IMR-90 (cell line): ENCODE measurements at regions not wholly inside any gene's neighbourhood (a gene's known extent, or its start where the extent isn't known, plus 50 kb on each side); places are given as distances from the start of the nearest gene placed in this dataset.

Experiments used
- ATAC-seq: fragments of 200-7000 bp; cut with Tn5 transposase; 2 replicates; pipeline ENCODE4 v1.9.1; 2020; ENCODE audit warnings: low read depth, mild to moderate bottlenecking, moderate library complexity
- BruUV-seq: library from RNA; stranded (reverse); fragments of 400-500 nt; replicated peaks from 2 replicates; lab custom pipeline; 2021; lab: Mats Ljungman, UMichigan
- CTCF ChIA-PET: fragments of 300-600 bp; formaldehyde crosslinking; extraction: SDS; loops from one replicate; lab custom pipeline; 2021; ENCODE audit warnings: antibody characterized with exemption; lab: Yijun Ruan, JAX
- POLR2A ChIA-PET: fragments of 300-600 bp; sonication (Branson Sonifier 250); formaldehyde crosslinking; loops from one replicate; lab custom pipeline; 2022; ENCODE audit warnings: antibody characterized with exemption; ENCODE audit not compliant: unreplicated experiment; lab: Charles Lee
- DNase-seq: peaks from one replicate; pipeline ENCODE4 v3.0.0; 2013
- H2AFZ ChIP-seq: replicated peaks from 2 replicates; pipeline ENCODE3; 2013; ENCODE audit warnings: low read length, mild to moderate bottlenecking; ENCODE audit not compliant: poor library complexity
- H2AK5ac ChIP-seq: 2 replicates; pipeline ENCODE4 v1.6.1; 2013; ENCODE audit warnings: low read depth, low read length, inconsistent platforms
- H2AK9ac ChIP-seq: replicated peaks from 2 replicates; pipeline ENCODE3; 2013; ENCODE audit warnings: mild to moderate bottlenecking, low read depth, low read length, moderate library complexity; ENCODE audit not compliant: poor library complexity
- H2BK120ac ChIP-seq: 2 replicates; pipeline ENCODE4 v1.6.1; 2013; ENCODE audit warnings: low read depth, low read length, inconsistent platforms
- H2BK15ac ChIP-seq: 3 replicates; pipeline ENCODE4 v1.6.1; 2013; ENCODE audit warnings: low read depth, low read length, inconsistent platforms
- H2BK20ac ChIP-seq: 2 replicates; pipeline ENCODE4 v1.6.1; 2013; ENCODE audit warnings: low read depth, mild to moderate bottlenecking, inconsistent platforms, low read length, moderate library complexity
- H2BK5ac ChIP-seq: 2 replicates; pipeline ENCODE4 v1.6.1; 2013; ENCODE audit warnings: mild to moderate bottlenecking, low read depth, low read length, inconsistent platforms; ENCODE audit not compliant: poor library complexity, severe bottlenecking
- H3K14ac ChIP-seq: replicated peaks from 2 replicates; pipeline ENCODE4 v1.6.1; 2013; ENCODE audit warnings: low read depth, low read length, inconsistent platforms
- H3K18ac ChIP-seq: 2 replicates; pipeline ENCODE4 v1.6.1; 2013; ENCODE audit warnings: low read depth, low read length, control low read depth
- H3K23ac ChIP-seq: 2 replicates; pipeline ENCODE4 v1.6.1; 2013; ENCODE audit warnings: low read depth, low read length, inconsistent platforms
- H3K27ac ChIP-seq: 2 replicates; pipeline ENCODE4 v1.5.1; 2013; ENCODE audit warnings: mild to moderate bottlenecking, control low read depth, low read length; ENCODE audit not compliant: insufficient read depth
- H3K27me3 ChIP-seq: 2 replicates; pipeline ENCODE4 v1.6.1; 2013; ENCODE audit warnings: low read length; ENCODE audit not compliant: control insufficient read depth, insufficient read depth
- H3K36me3 ChIP-seq: 2 replicates; pipeline ENCODE4 v1.6.1; 2013; ENCODE audit warnings: low read length, mixed read lengths; ENCODE audit not compliant: control insufficient read depth, insufficient read depth
- H3K4ac ChIP-seq: 2 replicates; pipeline ENCODE4 v1.6.1; 2013; ENCODE audit warnings: low read depth, low read length, inconsistent platforms
- H3K4me1 ChIP-seq: 2 replicates; pipeline ENCODE4 v1.6.1; 2013; ENCODE audit warnings: low read length, mixed read lengths; ENCODE audit not compliant: control insufficient read depth, insufficient read depth
- H3K4me2 ChIP-seq: 2 replicates; pipeline ENCODE4 v1.6.1; 2013; ENCODE audit warnings: low read depth, mild to moderate bottlenecking, control low read depth, low read length, moderate library complexity
- H3K4me3 ChIP-seq: 2 replicates; pipeline ENCODE4 v1.5.1; 2013; ENCODE audit warnings: low read depth, mild to moderate bottlenecking, control low read depth, low read length, moderate library complexity; ENCODE audit not compliant: insufficient read depth
- H3K56ac ChIP-seq: 2 replicates; pipeline ENCODE4 v1.6.1; 2013; ENCODE audit warnings: low read length, inconsistent platforms; ENCODE audit not compliant: insufficient read depth; ENCODE audit errors: extremely low read depth
- H3K79me1 ChIP-seq, 2 experiments: 2 replicates each; pipeline ENCODE4 v1.6.1; 2013; ENCODE audit warnings: low read length in 2 of 2, inconsistent platforms in 1 of 2, low read depth in 1 of 2
- H3K9ac ChIP-seq: 2 replicates; pipeline ENCODE4 v1.6.1; 2013; ENCODE audit warnings: low read depth, low read length, control low read depth
- H3K9me1 ChIP-seq: 2 replicates; pipeline ENCODE4 v1.6.1; 2013; ENCODE audit warnings: low read length, inconsistent platforms; ENCODE audit not compliant: insufficient read depth
- H3K9me3 ChIP-seq: 2 replicates; pipeline ENCODE4 v1.6.1; 2013; ENCODE audit warnings: low read length; ENCODE audit not compliant: control insufficient read depth, insufficient read depth
- H4K20me1 ChIP-seq: 2 replicates; pipeline ENCODE4 v1.6.1; 2013; ENCODE audit warnings: low read length, inconsistent platforms; ENCODE audit not compliant: insufficient read depth
- H4K5ac ChIP-seq: 2 replicates; pipeline ENCODE4 v1.6.1; 2013; ENCODE audit warnings: mild to moderate bottlenecking, low read depth, low read length, control low read depth
- H4K8ac ChIP-seq, 2 experiments: 2 replicates each; pipeline ENCODE4 v1.6.1; 2013; ENCODE audit warnings: low read depth in 2 of 2, low read length in 2 of 2, control low read depth in 1 of 2, inconsistent platforms in 1 of 2
- H4K91ac ChIP-seq: 2 replicates; pipeline ENCODE4 v1.6.1; 2013; ENCODE audit warnings: low read depth, low read length, inconsistent platforms; ENCODE audit not compliant: insufficient read depth
- BHLHE40 ChIP-seq: fragments of 150-350 bp; IDR thresholded peaks from 2 replicates; pipeline ENCODE4 v1.6.1; 2016; ENCODE audit warnings: mild to moderate bottlenecking, low read depth, low read length
- CEBPB ChIP-seq: IDR thresholded peaks from 2 replicates; pipeline ENCODE4 v1.6.1; 2012; ENCODE audit warnings: low read depth, low read length, improper control_type of control experiment
- CHD1 ChIP-seq: IDR thresholded peaks from 2 replicates; pipeline ENCODE4 v1.6.1; 2012; ENCODE audit warnings: low read depth, low read length, improper control_type of control experiment
- CTCF ChIP-seq: conservative IDR thresholded peaks from 2 replicates; pipeline ENCODE4 v1.5.1; 2012; ENCODE audit warnings: mild to moderate bottlenecking, low read depth, low read length, improper control_type of control experiment
- ELK1 ChIP-seq: fragments of 150-350 bp; IDR thresholded peaks from 2 replicates; pipeline ENCODE4 v1.6.1; 2016; ENCODE audit warnings: low read depth, mild to moderate bottlenecking, low read length, moderate library complexity, borderline replicate concordance
- FOS ChIP-seq: fragments of 150-350 bp; IDR thresholded peaks from 2 replicates; pipeline ENCODE4 v1.6.1; 2016; ENCODE audit warnings: low read depth, low read length
- MAFK ChIP-seq: IDR thresholded peaks from 2 replicates; pipeline ENCODE4 v1.6.1; 2012; ENCODE audit warnings: low read depth, low read length, improper control_type of control experiment
- MAZ ChIP-seq: IDR thresholded peaks from 2 replicates; pipeline ENCODE4 v1.6.1; 2012; ENCODE audit warnings: low read depth, mild to moderate bottlenecking, low read length, improper control_type of control experiment, moderate library complexity, borderline replicate concordance
- MXI1 ChIP-seq: IDR thresholded peaks from 2 replicates; pipeline ENCODE4 v1.6.1; 2012; ENCODE audit warnings: low read depth, mild to moderate bottlenecking, low read length, moderate library complexity, borderline replicate concordance
- NFE2L2 ChIP-seq: fragments of 150-350 bp; IDR thresholded peaks from 2 replicates; pipeline ENCODE4 v1.6.1; 2016; ENCODE audit warnings: low read depth, mild to moderate bottlenecking, low read length
- POLR2A ChIP-seq: IDR thresholded peaks from 2 replicates; pipeline ENCODE4 v1.6.1; 2012; ENCODE audit warnings: mild to moderate bottlenecking, low read depth, low read length
- RAD21 ChIP-seq: IDR thresholded peaks from 2 replicates; pipeline ENCODE4 v1.6.1; 2012; ENCODE audit warnings: low read length, improper control_type of control experiment
- RCOR1 ChIP-seq: IDR thresholded peaks from 2 replicates; pipeline ENCODE4 v1.6.1; 2012; ENCODE audit warnings: mild to moderate bottlenecking, low read length, improper control_type of control experiment; ENCODE audit not compliant: insufficient replicate concordance
- RFX5 ChIP-seq: IDR thresholded peaks from 2 replicates; pipeline ENCODE4 v1.8.0; 2012; ENCODE audit warnings: low read depth, mild to moderate bottlenecking, low read length, moderate library complexity
- SMC3 ChIP-seq: fragments of 150-350 bp; IDR thresholded peaks from 2 replicates; pipeline ENCODE4 v1.6.1; 2016; ENCODE audit warnings: low read depth, mild to moderate bottlenecking, antibody characterized with exemption, low read length, moderate library complexity
- USF2 ChIP-seq: fragments of 150-350 bp; IDR thresholded peaks from 2 replicates; pipeline ENCODE4 v1.6.1; 2017; ENCODE audit warnings: mild to moderate bottlenecking, antibody characterized with exemption, low read length, low read depth
- WGBS, 2 experiments: methylation state at CpG; one replicate each; pipeline versions ENCODE4 v1.1.5 to v1.1.7; 2013; ENCODE audit warnings: missing lambda C conversion rate in 2 of 2; ENCODE audit not compliant: insufficient read length in 1 of 2; ENCODE audit errors: extremely low coverage in 2 of 2; 5-methylcytosine and 5-hydroxymethylcytosine counted together
- dilution Hi-C: fragments of 300-500 bp; cut with HindIII; formaldehyde crosslinking; loops from one replicate; pipeline ENCODE4 v1.14.3; 2018; ENCODE audit warnings: low sequenced_read_pairs; ENCODE audit not compliant: unreplicated experiment
- in situ Hi-C: fragments of 300-500 bp; cut with MboI; formaldehyde crosslinking; loops from 3 replicates; pipeline ENCODE4 v1.14.3; 2019; ENCODE audit warnings: low sequenced_read_pairs, inconsistent platforms, mixed read lengths
- intact Hi-C: fragments of 100-400 bp; cut with micrococcal nuclease; formaldehyde crosslinking; loops from 2 replicates; pipeline ENCODE4 v1.10.0; 2022

- Histone ChIP-seq H2AK9ac (no peak overlapping the region), H3K9ac (no peak overlapping the region), H3K36me3 (no peaks in the 10 kb centered on the region), H4K5ac (no peak overlapping the region), H3K9me3 (no peaks in the 10 kb centered on the region), H2BK120ac (no peak overlapping the region), H3K4me2 (no peak overlapping the region), H4K8ac (no peak overlapping the region), H2BK20ac (no peak overlapping the region), H3K27me3 (peaks cover 6% of the 10 kb centered on the region), H2BK5ac (no peak overlapping the region), H3K23ac (no peak overlapping the region), H3K4me1 (no peaks in the 10 kb centered on the region), H3K79me1 (no peaks in the 10 kb centered on the region), H3K4me3 (no peak overlapping the region), H3K9me1 (no peaks in the 10 kb centered on the region), H2AK5ac (no peak overlapping the region), H4K20me1 (no peaks in the 10 kb centered on the region), H3K4ac (no peak overlapping the region), H3K27ac (no peak overlapping the region), H3K18ac (no peak overlapping the region), H4K91ac (no peak overlapping the region), H2AFZ (no peak overlapping the region), H3K56ac (no peak overlapping the region), H2BK15ac (no peak overlapping the region), H3K14ac (no peak overlapping the region)
- ChIA-PET CTCF (no interaction called here), POLR2A (no interaction called here)
- no TSS peak for BruUV-seq
- no peak for DNase-seq
- in situ Hi-C loops: no loop called here
- dilution Hi-C loops: no loop called here
- no peak for TF ChIP-seq CHD1
- TF ChIP-seq RCOR1: no peak
- no peak for TF ChIP-seq USF2
- TF ChIP-seq MAZ: no peak
- no peak for TF ChIP-seq RAD21
- no peak for TF ChIP-seq CEBPB
- no peak for TF ChIP-seq BHLHE40
- no peak for TF ChIP-seq NFE2L2
- TF ChIP-seq CTCF: no peak
- TF ChIP-seq SMC3: no peak
- no peak for TF ChIP-seq POLR2A
- TF ChIP-seq RFX5: no peak
- no peak for TF ChIP-seq MXI1
- TF ChIP-seq FOS: no peak
- TF ChIP-seq ELK1: no peak
- TF ChIP-seq MAFK: no peak
- intact Hi-C loops: no loop called here
- ATAC-seq: peak; percentile 29; the same call in 1 of the 2 replicates
- no CpG with 5 or more reads among the region's 1 CpG for WGBS, 2 experiments
Observed at GRCh38 chrX:44422631-44423030, 79.2 kb upstream of the EFHC2 start.
